HG02763 (cell line): ENCODE measurements at regions not wholly inside any gene's neighbourhood (a gene's known extent, or its start where the extent isn't known, plus 50 kb on each side); places are given as distances from the start of the nearest gene placed in this dataset.

Experiments used
- ATAC-seq: cut with Tn5 transposase; IDR thresholded peaks from one replicate; pipeline ENCODE4 v1.9.1; 2021; ENCODE audit warnings: mild to moderate bottlenecking, moderate library complexity; ENCODE audit not compliant: unreplicated experiment

DNA sequence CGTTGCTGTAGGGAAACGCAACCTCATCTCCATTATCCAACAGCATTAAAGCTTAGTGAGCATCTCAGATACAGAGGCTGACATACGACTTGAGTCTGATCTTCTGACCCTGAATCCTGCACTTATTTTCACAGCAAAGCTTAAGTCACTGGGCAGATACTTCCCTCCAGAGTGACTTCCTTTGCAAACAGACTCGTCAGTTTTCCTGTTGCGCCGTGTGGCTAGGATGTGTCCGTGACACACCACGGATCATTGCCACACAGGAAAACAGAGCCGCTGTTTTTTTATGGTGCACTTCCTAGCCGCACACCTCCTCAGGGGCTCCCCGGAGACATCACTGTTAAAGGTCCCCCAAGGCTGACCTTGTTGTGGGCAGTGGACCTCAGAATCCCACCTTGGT lies 94.9 kb upstream of the MKI67 start:
- ATAC-seq = no peak

DNA sequence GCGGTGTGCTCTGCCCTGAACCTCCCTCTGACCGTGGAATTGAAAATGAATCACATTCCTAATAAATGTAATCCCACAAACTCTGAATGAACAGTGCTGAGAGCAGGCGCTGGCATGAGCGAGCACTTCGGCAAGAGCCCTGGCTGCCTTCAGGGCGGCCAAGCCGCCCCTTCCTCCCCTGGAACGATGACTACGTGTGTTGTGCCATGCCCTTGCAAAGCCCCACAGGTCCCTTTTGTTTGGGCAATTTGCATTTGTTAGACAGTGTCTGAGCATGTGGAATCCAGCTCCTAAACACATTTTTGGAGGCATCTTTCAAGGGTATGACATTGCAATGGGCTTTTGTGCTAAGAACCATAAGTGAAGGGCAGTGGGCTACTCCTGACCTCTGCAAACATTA lies 95.6 kb upstream of the MKI67 start:
- no peak for ATAC-seq

DNA sequence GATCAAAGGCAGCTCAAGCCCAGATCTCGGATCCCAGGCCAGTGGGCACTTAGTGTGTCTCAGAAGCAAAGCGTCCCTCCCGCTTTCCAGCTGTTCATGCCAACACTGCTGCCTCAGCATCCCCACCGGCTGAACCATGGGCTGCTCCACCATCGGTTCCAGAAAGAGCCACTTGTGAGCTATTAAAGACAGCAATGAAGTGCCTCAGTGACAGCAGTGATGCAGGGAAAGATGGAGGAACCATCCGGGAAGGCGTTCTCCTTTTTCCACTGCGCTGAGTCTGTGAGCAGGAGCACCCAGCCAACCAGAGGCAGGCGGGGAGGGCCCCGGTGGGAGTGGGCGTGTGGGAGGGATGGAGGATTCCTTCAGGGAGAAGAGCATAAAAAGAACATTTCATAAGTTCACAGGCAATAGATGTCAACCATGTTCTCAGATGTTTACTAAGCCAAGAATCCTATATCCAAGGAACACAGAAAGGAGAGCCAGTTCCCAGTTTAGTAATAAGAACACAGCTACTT lies 96.2 kb upstream of the MKI67 start:
- no peak for ATAC-seq

DNA sequence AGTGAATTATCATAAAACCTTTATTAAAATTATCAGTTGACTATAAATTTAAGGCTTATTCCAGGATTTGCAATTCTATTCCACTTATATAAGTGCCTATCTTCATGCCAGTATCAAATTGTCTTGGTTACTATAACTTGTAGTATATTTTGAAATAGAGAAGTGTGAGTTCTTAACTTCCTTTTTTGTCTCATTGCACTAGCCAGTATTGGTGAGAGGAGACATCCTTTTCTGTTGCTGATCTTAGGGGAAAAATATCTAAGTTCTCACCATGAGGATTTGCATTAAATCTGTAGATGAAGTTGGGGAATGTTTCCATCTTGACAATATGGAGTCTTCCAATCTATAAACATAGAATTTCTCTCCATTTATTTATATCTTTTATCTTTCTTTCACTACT lies 104.2 kb upstream of the MKI67 start:
- ATAC-seq = no peak

DNA sequence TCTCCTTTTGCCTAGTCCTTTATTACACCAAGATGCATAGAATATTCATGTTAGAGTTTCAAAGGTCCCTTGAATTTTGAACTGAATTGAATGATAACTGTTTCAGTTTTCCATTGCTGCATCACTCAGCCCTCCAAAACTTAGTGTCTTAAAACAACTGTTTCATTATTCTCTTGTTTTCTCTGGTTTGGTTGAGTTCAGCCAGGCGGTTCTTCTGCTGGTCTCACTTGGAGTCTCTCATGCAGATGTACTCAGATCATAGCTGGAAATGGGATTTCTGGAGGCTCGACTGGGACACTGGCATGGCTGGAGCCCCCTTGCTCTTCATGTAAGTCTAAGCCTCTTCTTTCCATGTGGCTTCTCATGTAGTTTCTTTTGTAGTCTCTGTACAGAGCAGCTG lies 107.2 kb upstream of the MKI67 start:
- ATAC-seq = no peak

DNA sequence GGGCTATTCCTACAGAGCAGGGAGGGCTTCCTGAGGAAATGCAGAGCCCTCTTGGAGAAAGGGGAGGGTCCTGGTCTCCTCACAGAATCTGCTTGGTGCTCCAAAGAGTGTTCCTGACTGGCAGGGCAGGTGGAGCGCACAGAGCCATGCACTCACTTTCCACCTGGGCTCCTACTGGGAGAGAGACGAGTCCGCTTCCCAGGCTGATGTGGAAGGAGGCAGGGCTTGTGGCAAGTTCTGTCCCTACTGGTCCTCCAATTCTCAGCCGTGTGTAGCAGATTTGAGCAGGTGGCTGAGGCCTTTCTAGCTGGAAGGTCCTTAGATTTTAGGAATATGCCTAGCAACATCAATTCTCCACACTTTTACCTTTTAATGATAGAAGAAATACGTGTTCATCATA lies 111.5 kb upstream of the MKI67 start:
- ATAC-seq = no peak

DNA sequence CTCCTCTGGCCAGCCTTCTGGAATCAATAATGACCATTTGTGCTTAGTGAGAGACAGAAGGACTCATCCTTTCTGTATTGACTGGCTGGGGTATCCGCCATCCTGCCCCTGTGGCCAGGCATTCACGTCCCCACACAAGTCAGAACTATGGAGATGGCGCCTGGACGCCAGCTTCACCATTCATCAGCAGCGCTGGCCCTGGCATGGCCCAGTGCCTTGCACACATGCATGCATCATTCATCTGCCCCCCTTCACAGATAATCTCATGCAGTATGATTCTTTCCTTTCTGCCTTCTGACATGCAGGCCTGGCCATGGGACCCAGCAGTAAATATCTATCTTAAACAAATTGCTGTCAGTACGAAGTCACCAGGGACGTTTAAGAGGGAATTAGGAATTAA lies 114.8 kb upstream of the MKI67 start:
- ATAC-seq = no peak

DNA sequence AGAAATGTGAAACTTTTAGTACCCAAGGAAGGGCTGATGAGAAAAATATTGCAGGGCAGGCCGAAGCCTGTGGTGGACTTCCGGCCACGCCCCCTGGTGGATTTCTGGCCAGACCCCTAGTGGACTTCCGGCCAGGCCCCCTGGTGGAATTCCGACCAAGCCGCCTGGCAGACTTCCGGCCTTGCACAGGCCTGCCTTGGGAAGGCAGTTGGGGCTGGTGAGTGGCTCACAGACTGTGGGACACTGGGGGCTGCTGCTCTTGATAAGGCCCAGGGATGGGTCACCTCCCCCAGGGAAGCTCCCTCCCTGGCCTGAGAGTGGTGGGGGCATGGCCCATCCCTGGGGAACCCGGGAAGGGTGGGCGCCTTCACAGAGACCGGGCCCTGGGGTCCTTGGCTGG lies 116.4 kb upstream of the MKI67 start:
- ATAC-seq = no peak

DNA sequence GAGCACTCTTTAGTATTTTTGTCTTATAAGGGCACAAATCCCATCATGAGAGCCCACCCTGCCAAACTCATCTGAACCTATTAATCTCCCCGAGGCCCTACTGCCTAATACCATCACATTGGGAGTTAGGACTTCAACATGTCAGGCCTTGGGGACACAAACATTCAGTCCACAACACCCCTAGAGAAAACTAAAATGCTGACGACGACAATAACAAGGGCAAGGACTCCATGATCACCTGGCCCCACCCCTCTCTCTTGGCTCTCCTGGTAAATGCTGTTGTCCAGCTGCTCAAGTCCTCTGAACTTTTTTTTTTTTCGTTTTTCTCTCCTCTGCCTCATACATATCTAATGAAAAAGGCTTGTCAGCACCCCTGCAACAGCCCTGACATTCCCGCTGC lies 118.8 kb upstream of the MKI67 start:
- ATAC-seq = no peak

DNA sequence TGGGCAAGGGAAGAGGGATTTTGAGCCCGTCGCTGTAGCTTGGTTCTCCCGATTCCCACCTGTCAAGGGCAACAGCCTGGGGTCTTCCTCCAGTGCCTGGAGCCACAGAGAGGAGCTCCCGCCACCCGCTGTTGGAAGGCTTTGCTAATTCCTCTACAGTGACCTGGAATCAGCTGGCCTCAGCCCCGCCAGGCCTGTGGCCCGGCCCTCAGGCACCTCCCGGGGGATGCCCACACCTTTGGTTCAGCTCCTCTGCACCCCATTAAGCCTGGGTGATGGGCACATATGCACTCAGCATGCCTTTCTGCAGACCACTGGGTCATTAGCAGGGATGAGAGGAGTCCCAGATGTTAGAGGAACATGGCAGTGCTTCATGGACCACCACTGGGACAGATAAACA lies 121.4 kb upstream of the MKI67 start:
- no peak for ATAC-seq

DNA sequence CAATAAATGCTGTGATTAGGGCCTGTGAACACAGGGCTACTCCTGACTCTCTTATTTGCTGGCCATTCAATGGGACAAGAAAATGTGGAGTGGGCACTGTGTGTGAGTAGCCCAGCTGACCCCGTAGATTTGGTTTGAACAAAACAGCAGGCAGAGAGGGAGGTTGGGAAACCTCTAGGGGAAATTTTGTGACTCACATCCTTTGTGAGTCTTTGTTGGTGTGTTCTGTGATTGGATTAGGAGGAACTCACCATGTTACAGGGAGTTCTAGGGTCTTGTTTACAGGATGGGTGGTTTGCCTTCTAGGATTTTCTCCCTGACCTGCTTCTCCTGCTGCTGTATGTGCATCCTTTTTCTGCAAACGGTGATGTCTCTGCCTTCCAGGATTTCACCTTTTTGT lies 128.3 kb upstream of the MKI67 start:
- no peak for ATAC-seq

DNA sequence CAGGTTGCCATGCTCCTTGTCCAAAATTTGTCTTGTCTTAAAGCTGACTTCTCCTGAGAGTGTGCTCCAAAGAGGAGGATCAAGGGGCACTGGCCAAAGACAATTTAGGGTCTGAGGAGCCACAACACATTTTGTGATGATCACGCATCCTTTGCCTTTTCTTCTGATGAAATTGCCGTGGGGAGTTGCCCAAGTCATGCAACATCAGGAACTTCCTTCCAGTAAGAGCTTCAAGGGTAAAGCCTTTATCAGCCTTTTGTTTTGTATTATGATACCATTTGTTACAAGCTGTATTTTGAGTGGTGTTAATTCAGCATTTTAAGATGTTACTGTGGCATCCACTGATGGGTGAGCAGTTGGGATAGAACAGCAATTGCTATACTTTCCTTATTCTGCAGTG lies 131.2 kb upstream of the MKI67 start:
- ATAC-seq = no peak

DNA sequence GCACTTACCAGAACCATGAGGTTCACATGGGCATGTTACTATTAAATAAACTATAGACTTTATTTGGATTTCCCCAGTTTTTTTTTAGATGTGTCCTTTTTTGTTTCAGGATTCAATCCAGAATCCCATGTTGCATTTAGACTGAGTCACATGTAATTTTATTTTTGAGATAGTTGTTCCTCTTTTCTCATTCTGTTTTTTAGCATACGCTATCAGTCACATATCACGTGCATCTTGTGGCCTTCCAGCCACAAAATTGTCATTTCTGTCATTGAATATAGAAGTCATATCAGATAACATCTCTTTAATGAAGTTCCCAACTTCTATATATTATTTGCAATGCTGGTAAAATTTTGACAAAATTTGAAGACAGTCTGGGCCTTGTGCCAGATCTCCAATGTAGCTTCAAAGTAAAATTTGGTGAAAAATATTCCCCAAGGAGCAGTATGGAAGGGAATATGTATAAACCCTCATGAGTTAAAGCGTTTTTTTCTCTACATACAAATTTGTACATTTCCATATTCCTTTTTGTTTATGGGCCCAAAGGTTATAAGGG lies 132.3 kb upstream of the MKI67 start:
- ATAC-seq = no peak

DNA sequence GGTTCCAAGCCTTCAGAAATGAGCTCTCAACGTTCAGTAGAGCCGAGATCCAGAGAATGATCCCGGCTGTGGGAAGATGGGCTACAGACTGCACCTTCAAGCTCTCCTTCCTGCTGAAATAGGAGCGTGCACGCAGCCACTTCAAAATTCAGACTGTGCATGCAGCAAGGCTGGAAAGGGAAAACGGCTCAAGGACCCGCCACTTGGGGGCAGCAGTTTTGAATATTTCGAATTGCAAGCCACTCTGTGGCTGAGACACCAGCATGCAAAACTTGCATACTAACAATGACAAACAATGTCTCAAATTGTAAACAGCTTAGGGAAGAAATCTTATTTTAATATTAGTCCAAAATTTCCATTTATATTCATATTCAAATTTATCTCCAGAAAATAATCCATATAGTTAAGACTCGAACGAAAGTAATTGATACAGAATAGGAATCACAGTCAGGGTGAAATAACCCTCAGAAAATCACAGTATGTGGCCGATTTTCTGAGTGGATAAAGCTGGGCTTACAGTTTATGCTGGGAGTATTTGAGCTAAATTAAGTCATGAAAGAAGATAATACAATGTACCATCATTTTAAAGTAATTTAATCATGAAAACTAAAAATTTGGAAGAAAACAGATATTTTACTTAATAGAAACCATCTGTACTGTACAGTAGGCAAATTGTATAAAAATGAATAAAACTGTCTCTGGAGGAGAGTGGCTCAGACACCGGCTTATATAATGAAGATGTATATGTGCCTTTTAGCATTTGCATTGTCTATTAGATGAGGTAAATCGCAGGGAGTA lies 137.9 kb upstream of the MKI67 start:
- ATAC-seq = no peak

DNA sequence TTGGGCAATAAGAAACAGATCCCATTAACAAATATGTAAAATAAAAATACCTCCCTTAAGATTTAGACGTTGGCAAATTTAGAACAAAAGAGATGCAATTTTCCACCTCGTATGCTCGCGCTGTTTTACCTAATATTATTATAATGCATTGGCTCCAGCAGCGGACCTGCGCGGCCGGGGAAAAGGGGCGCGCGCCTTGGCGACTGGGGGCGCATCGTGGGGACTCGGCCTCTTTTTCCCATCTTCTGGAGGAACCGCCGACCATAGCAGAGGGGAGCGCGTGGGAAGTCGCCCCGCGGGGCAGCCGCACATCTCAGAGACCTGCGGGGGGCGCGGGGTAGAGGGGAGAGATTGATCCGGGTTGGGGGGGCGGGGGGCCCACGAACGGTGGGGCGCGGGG lies 139.4 kb upstream of the MKI67 start:
- no peak for ATAC-seq

DNA sequence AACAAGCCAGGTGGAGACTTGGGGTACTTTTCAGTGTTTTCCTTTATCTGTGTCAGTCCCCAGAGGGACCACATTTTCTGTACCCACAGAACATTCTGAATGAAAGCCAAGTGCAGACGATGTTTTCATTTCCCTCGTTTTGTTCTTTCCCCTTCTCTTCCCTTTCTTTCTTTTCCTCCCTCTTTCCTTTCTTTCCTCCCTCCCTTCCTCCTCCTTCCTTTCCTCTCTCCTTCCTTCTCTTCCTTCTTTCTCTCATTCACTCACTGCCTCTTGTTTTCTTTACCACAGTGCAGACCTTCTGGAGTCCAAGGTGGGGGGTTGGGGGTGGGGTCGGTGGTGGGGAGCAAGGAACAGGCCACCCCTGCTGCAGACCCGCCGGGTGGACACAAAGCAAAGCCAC lies 141.4 kb upstream of the MKI67 start:
- ATAC-seq = no peak

DNA sequence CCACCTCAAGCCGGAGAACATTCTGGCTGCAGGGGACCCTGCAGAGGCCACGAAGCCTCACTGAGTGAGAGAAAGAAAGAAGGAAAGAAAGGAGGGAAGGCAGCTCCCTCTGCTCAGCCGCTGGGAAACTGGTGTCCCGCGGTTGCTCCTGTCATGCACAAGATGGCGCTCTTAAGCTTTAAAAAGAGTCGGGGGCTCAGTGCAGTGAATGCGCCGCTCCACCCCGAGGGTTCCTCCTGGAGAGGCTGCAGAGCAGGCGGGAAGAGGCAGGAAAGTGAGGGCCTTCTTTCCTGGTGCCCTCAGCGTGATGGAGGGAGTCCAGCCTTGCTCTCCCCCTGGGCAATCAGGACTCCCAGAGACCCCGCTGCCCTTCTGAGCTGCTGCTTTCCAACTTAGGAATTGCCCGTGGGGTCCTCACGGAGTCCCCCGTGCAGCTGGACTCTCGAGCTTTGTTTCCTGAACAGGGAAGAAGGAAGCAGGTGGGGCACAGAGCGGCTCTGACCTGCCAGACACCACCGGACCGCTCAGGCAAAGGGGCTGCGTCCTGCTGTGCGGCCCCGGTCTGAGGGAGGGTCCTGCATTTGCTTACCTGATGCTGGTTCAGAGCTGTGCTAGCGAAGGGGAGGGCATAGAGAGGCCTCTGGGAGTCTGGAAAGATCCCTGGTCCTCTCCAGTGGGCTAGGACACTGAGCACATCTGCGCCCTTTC lies 141.9 kb upstream of the MKI67 start:
- ATAC-seq = no peak

DNA sequence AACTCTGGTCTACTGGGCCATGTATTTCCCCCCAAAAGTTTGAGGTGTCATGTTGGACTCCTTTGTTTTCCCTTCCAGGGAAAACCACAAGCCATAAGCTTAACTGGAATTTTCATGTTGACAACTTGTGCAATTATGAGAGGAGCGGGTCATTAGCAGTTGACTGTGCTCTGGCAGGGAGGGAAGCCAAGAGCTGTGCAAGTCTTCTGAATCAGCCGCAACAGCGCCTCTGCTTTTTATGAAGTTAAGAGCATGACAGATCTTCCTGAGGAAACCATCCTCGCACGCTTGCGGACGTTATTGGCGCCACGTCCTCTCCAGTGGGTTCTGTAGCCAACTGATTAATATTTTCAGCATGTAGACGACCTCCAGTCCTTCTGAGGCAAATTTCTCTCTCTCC lies 148.7 kb upstream of the MKI67 start:
- ATAC-seq = no peak

DNA sequence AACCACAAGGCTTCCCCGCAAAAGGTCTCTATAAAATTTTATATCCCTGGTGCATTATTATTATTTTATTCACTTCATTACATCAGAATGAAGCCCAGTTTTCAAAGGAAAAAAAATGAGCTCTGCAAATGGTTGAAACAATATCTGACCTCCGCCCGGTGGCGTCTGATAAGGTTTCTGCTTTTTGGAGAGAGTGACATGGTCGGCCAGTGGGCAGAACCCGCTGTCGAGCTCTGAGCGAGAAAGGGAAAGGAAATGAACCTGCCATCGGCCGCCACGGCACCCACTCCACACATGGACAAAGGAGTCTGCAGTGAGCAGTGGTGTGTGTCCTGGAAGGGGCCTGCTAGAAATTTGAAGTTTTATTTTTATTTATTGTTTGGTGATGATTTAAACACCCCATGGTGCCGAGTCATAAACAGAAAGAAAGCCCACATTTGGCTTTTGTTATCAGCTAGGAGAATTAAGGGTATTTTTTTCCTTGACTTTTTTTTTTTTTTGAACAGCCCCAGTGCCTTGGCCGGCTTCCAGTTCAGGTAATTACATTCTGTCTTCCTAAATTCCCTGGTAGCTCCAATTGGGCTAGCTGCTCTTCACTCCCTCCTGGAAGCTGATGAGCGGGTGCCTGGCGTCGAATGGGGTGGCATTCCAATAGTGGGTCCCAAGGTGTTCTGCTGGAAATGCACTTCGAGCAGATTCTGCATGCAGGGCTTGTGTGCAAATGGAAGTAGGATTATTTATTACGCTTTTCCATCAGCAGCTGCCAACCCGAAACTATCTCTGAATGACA lies 149.4 kb upstream of the MKI67 start:
- no peak for ATAC-seq

DNA sequence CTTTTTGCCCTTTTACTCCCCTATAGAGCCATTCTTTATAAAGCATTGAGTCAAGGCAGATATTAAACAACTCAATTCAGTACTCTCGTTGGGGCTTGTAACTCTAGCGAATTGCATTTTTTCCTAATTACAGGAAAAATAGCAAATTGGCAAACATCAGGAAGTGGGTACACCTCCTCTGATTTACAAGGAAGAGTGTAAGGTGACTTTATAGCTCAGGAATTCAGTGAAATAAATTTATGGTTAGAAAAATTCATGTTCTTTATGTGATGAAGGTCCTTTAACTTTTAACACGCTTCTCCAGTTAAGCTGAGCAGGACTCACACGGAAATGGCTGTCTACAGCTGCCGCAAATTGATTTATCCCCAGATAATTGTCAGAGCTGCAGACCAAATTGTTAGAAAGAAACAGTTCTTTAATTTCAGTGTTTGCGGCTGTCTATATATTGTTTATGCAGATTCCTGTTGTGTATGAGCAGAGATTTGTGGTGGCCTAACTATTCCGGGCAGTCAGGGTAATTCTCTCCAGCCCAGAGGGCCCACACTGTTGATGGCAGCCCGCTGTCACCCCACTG lies 151.1 kb upstream of the MKI67 start:
- no peak for ATAC-seq

DNA sequence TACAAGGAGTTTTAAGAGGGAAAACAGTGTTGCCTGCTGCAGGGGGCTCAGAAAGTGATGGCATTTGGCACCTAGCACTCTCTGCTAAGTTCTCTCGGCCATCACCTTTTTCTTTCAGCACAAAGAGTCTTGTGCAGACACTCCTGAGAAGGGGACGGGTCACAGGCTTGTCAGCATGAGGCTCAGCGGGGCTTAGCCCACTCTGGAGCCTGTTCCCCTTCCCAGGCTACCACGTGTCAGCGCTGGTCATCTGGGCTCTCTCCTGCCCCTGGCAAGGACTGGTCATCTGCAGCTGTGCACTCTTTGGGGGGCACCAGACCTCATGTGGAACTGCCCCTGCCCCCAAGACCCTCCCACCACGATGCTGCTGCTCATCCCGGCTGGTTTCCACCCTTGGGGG lies 152.1 kb upstream of the MKI67 start:
- no peak for ATAC-seq
